ENCODE measurements at regions not wholly inside any gene's neighbourhood (a gene's known extent, or its start where the extent isn't known, plus 50 kb on each side); places are given as distances from the start of the nearest gene placed in this dataset.

DNA sequence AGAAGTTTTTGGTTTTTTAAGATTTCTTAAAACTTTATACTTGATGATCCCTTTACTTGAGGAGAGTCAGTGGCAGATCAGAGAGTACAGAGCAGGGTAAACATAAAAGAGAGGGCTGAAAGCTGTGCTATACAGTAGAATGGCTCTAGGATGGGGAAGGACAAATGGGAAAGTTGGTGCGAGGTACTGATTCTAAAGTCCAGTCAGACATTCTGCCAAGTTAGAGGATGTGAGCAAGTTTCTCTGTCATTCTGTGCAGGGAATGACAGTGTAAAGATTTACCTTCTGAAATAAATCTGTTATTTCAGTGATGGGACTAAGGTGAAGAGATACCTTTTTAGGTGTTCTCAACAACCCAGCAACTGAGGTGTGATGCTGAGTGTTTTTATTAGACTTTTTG is 100.1 kb upstream of the GBE1 start:
- DNase-seq: no peak
- Histone ChIP-seq H2AFZ (ENCODE audit: low read length) (no peak overlapping the region), H3K4me2 (ENCODE audit: low read depth, low read length) (no peak overlapping the region), H3K9ac (ENCODE audit: low read length) (no peak overlapping the region), H3K36me3 (replicated peaks; ENCODE audit: insufficient read depth, low read length) (no peaks in the 10 kb centered on the region), H3K9me2 (replicated peaks; ENCODE audit: insufficient read depth, low read length) (no peaks in the 10 kb centered on the region), H3K9me3 (replicated peaks; ENCODE audit: insufficient read depth, low read length) (no peaks in the 10 kb centered on the region), H3K79me2 (ENCODE audit: low read length) (no peaks in the 10 kb centered on the region), H3K4me3 (ENCODE audit: low read length) (no peak overlapping the region), H4K20me1 (ENCODE audit: insufficient read depth, low read length) (no peaks in the 10 kb centered on the region), H3K27me3 (replicated peaks; ENCODE audit: insufficient read depth, low read length) (no peaks in the 10 kb centered on the region), H3F3A (ENCODE audit: insufficient read depth, low read length) (no peaks in the 10 kb centered on the region), H3K27ac (ENCODE audit: low read length) (no peak overlapping the region), H3K4me1 (ENCODE audit: low read length) (no peaks in the 10 kb centered on the region)
- TF ChIP-seq, protein P1, sequence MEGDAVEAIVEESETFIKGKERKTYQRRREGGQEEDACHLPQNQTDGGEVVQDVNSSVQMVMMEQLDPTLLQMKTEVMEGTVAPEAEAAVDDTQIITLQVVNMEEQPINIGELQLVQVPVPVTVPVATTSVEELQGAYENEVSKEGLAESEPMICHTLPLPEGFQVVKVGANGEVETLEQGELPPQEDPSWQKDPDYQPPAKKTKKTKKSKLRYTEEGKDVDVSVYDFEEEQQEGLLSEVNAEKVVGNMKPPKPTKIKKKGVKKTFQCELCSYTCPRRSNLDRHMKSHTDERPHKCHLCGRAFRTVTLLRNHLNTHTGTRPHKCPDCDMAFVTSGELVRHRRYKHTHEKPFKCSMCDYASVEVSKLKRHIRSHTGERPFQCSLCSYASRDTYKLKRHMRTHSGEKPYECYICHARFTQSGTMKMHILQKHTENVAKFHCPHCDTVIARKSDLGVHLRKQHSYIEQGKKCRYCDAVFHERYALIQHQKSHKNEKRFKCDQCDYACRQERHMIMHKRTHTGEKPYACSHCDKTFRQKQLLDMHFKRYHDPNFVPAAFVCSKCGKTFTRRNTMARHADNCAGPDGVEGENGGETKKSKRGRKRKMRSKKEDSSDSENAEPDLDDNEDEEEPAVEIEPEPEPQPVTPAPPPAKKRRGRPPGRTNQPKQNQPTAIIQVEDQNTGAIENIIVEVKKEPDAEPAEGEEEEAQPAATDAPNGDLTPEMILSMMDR (IDR thresholded peaks at IDR 0.05; ENCODE audit: low read length): no peak
- TF ChIP-seq EZH2 (optimal IDR thresholded peaks at IDR 0.05; ENCODE audit: low read depth, low read length) (no peak), EZH2phosphoT487 (IDR thresholded peaks at IDR 0.05; ENCODE audit: low read length) (no peak)

DNA sequence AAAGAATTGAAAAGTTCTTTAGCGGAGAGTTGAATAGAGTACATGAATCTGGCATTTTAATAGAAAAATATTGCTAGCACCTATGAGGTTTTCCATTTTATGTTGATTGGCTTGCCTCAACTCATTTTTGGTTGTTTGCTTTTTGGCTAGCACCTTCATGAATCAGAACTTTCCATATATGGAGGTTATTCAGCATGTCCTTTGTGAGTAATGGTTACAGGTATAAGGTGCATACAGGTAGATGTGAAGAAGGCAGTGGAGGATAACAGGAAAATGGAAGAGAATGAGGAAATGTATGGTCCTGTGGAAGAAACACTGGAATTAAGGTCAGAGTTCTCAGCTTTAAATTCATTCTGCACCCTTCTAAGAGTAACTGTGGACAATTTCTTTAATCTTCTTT is 98.1 kb upstream of the GBE1 start:
- no peak for TF ChIP-seq EZH2 (optimal IDR thresholded peaks at IDR 0.05; ENCODE audit: low read depth, low read length)
- no peak for TF ChIP-seq EZH2phosphoT487 (IDR thresholded peaks at IDR 0.05; ENCODE audit: low read length)
- TF ChIP-seq, protein P1 (IDR thresholded peaks at IDR 0.05; ENCODE audit: low read length): no peak
- Histone ChIP-seq H3K4me1 (ENCODE audit: low read length) (no peaks in the 10 kb centered on the region), H2AFZ (ENCODE audit: low read length) (no peak overlapping the region), H3K9ac (ENCODE audit: low read length) (no peak overlapping the region), H3K9me2 (replicated peaks; ENCODE audit: insufficient read depth, low read length) (no peaks in the 10 kb centered on the region), H3K27ac (ENCODE audit: low read length) (no peak overlapping the region), H3K36me3 (replicated peaks; ENCODE audit: insufficient read depth, low read length) (no peaks in the 10 kb centered on the region), H3F3A (ENCODE audit: insufficient read depth, low read length) (no peaks in the 10 kb centered on the region), H4K20me1 (ENCODE audit: insufficient read depth, low read length) (no peaks in the 10 kb centered on the region), H3K4me3 (ENCODE audit: low read length) (no peak overlapping the region), H3K9me3 (replicated peaks; ENCODE audit: insufficient read depth, low read length) (no peaks in the 10 kb centered on the region), H3K27me3 (replicated peaks; ENCODE audit: insufficient read depth, low read length) (no peaks in the 10 kb centered on the region), H3K79me2 (ENCODE audit: low read length) (no peaks in the 10 kb centered on the region), H3K4me2 (ENCODE audit: low read depth, low read length) (no peak overlapping the region)
- no peak for DNase-seq

DNA sequence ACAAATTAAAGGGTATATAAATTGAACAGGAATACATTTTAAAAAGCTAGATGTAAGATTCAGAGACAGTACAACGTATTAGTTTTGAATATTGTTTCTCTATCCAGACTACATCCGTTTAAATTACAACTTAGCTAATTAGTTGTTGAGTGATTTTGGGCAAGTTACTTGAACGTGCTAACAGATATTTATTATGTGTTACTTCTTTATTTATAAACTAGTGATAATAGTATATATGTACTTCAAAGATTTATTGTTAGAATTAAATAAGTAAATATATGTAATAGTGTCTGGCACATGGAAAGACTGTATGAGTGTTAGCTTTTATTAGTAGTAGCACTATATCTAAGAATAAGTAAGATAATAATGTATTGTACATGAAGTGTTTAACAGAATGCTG is 92.0 kb upstream of the GBE1 start:
- no peak overlapping the region for H3K4me3 ChIP-seq (ENCODE audit: low read length)
- TF ChIP-seq EZH2phosphoT487 (IDR thresholded peaks at IDR 0.05; ENCODE audit: low read length) (no peak), EZH2 (optimal IDR thresholded peaks at IDR 0.05; ENCODE audit: low read depth, low read length) (no peak)
- TF ChIP-seq, protein P1 (IDR thresholded peaks at IDR 0.05; ENCODE audit: low read length): no peak
- no peaks in the 10 kb centered on the region for H3K36me3 ChIP-seq (replicated peaks; ENCODE audit: insufficient read depth, low read length)

More for the DNA sequence above, 92.0 kb upstream of the GBE1 start:
- DNase-seq: no peak
- H3K27ac ChIP-seq (ENCODE audit: low read length): no peak overlapping the region
- no peaks in the 10 kb centered on the region for H3K79me2 ChIP-seq (ENCODE audit: low read length)
- H3K9me3 ChIP-seq (replicated peaks; ENCODE audit: insufficient read depth, low read length): no peaks in the 10 kb centered on the region
- no peaks in the 10 kb centered on the region for H4K20me1 ChIP-seq (ENCODE audit: insufficient read depth, low read length)
- no peak overlapping the region for H2AFZ ChIP-seq (ENCODE audit: low read length)
- H3K4me2 ChIP-seq (ENCODE audit: low read depth, low read length): no peak overlapping the region
- H3K9me2 ChIP-seq (replicated peaks; ENCODE audit: insufficient read depth, low read length): no peaks in the 10 kb centered on the region
- H3K9ac ChIP-seq (ENCODE audit: low read length): no peak overlapping the region
- H3K27me3 ChIP-seq (replicated peaks; ENCODE audit: insufficient read depth, low read length): no peaks in the 10 kb centered on the region
- no peaks in the 10 kb centered on the region for H3K4me1 ChIP-seq (ENCODE audit: low read length)
- H3F3A ChIP-seq (ENCODE audit: insufficient read depth, low read length): no peaks in the 10 kb centered on the region

Measured in MM.1S (cell line).